ENCODE measurements at regions not wholly inside any gene's neighbourhood (a gene's known extent, or its start where the extent isn't known, plus 50 kb on each side); places are given as distances from the start of the nearest gene placed in this dataset.

DNA sequence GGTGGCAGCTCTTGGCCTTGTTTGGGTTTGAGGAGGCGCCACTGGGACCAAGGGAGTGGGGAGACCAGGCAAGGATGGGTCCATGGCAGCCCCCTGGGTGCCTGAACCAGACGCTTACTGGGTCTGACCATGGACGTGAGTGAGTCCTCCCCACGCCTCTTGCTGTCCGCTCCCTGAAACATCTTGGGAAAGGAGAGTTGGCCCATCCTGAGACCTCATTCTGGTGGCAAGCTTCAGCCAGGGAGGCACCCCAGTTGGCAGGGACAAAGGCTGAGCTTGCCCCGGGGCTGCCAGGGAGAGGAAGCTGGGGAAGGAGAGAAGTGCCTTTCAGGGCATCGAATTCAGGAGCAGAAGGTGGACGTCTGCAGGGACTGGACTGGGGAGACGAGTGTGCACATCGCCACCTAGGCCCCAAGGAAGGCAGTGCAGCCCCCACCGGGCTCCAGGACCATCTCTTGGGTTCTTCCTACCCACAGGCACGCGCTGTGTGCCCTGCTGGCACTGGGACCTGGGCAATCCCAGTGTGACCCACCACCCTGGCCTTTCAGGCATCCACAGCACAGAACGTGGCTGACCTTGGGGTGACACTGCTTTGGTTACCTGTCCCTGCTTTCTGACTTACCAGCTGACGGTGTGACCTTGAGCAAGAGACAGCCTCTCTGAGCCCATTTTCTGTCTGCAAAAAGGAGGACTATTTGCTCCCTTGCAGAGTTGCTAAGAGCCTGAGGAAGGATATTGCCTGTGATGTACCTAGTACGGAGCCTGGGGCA, 132.9 kb upstream of the WNT4 start:
- H3K36me3 ChIP-seq (ENCODE audit: control insufficient read depth in 2 of 2, insufficient read depth in 2 of 2, low read length in 1 of 2), result no peaks in the 10 kb centered on the region
- H3K27me3 ChIP-seq (ENCODE audit: control insufficient read depth in 2 of 2, insufficient read depth in 1 of 2, low read length in 1 of 2), result peaks cover 0 to 10% of the 10 kb centered on the region in 2 donors
- WGBS, result 42% methylated on average over 16 of the region's 16 CpGs
- no peak overlapping the region for H3K27ac ChIP-seq (ENCODE audit: low read depth in 1 of 2, low read length in 1 of 2)
- H3K9me3 ChIP-seq (ENCODE audit: control insufficient read depth in 2 of 2, insufficient read depth in 1 of 2, low read length in 1 of 2), result no peaks in the 10 kb centered on the region
- H3K4me3 ChIP-seq (ENCODE audit: low read length in 2 of 2), result no peak overlapping the region
- peak in 4 of 9 donors; percentile 4 to 19 (median 12) for DNase-seq (ENCODE audit: low read depth in 6 of 9, low spot score in 9 of 9)
- H3K4me1 ChIP-seq (ENCODE audit: control insufficient read depth in 2 of 2, insufficient read depth in 2 of 2, low read length in 2 of 2), result no peaks in the 10 kb centered on the region

DNA sequence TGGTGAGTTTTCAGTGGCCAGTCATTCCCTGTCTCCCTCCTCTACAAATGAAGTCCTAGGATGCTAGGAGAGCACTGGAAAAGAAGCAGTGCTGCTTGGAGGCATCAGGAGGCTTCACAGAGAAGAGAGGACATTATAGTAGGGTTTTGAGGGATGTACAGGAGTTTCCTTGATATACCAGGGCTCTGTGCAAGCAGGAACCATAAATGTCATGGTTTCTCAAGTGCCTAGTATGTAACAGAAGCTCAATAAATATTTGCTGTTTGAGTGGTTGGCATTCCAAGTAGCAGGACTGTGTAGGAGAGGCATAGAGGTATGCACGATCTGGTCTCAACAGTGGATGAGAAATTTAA, 133.5 kb upstream of the WNT4 start:
- Histone ChIP-seq H3K9me3 (ENCODE audit: control insufficient read depth in 2 of 2, insufficient read depth in 1 of 2, low read length in 1 of 2) (no peaks in the 10 kb centered on the region), H3K4me3 (ENCODE audit: low read length in 2 of 2) (no peak overlapping the region), H3K27ac (ENCODE audit: low read depth in 1 of 2, low read length in 1 of 2) (no peak overlapping the region), H3K4me1 (ENCODE audit: control insufficient read depth in 2 of 2, insufficient read depth in 2 of 2, low read length in 2 of 2) (no peaks in the 10 kb centered on the region), H3K27me3 (ENCODE audit: control insufficient read depth in 2 of 2, insufficient read depth in 1 of 2, low read length in 1 of 2) (peaks cover 0 to 10% of the 10 kb centered on the region in 2 donors), H3K36me3 (ENCODE audit: control insufficient read depth in 2 of 2, insufficient read depth in 2 of 2, low read length in 1 of 2) (no peaks in the 10 kb centered on the region)
- 86% methylated on average over 1 of the region's 1 CpG for WGBS
- no peak for DNase-seq (ENCODE audit: low read depth in 6 of 9, low spot score in 9 of 9)

- 91% methylated on average over 10 of the region's 10 CpGs for WGBS
- Histone ChIP-seq H3K27me3 (ENCODE audit: control insufficient read depth in 2 of 2, insufficient read depth in 1 of 2, low read length in 1 of 2) (peaks cover 0 to 10% of the 10 kb centered on the region in 2 donors), H3K4me3 (ENCODE audit: low read length in 2 of 2) (no peak overlapping the region), H3K27ac (ENCODE audit: low read depth in 1 of 2, low read length in 1 of 2) (no peak overlapping the region), H3K9me3 (ENCODE audit: control insufficient read depth in 2 of 2, insufficient read depth in 1 of 2, low read length in 1 of 2) (no peaks in the 10 kb centered on the region), H3K4me1 (ENCODE audit: control insufficient read depth in 2 of 2, insufficient read depth in 2 of 2, low read length in 2 of 2) (no peaks in the 10 kb centered on the region), H3K36me3 (ENCODE audit: control insufficient read depth in 2 of 2, insufficient read depth in 2 of 2, low read length in 1 of 2) (no peaks in the 10 kb centered on the region)
- no peak for DNase-seq (ENCODE audit: low read depth in 6 of 9, low spot score in 9 of 9)
Observed at GRCh38 chr1:22277662-22278061, 134.8 kb upstream of the WNT4 start.

- peaks cover 0 to 2% of the 10 kb centered on the region in 2 donors for H3K27me3 ChIP-seq (ENCODE audit: control insufficient read depth in 2 of 2, insufficient read depth in 1 of 2, low read length in 1 of 2)
- WGBS, result 94% methylated on average over 3 of the region's 3 CpGs
- no peaks in the 10 kb centered on the region for H3K36me3 ChIP-seq (ENCODE audit: control insufficient read depth in 2 of 2, insufficient read depth in 2 of 2, low read length in 1 of 2)
- no peak overlapping the region for H3K27ac ChIP-seq (ENCODE audit: low read depth in 1 of 2, low read length in 1 of 2)
- no peaks in the 10 kb centered on the region for H3K9me3 ChIP-seq (ENCODE audit: control insufficient read depth in 2 of 2, insufficient read depth in 1 of 2, low read length in 1 of 2)
- no peak overlapping the region for H3K4me3 ChIP-seq (ENCODE audit: low read length in 2 of 2)
- DNase-seq (ENCODE audit: low read depth in 6 of 9, low spot score in 9 of 9), result no peak
- no peaks in the 10 kb centered on the region for H3K4me1 ChIP-seq (ENCODE audit: control insufficient read depth in 2 of 2, insufficient read depth in 2 of 2, low read length in 2 of 2)
Observed at GRCh38 chr1:22279735-22280134, 136.8 kb upstream of the WNT4 start.

DNA sequence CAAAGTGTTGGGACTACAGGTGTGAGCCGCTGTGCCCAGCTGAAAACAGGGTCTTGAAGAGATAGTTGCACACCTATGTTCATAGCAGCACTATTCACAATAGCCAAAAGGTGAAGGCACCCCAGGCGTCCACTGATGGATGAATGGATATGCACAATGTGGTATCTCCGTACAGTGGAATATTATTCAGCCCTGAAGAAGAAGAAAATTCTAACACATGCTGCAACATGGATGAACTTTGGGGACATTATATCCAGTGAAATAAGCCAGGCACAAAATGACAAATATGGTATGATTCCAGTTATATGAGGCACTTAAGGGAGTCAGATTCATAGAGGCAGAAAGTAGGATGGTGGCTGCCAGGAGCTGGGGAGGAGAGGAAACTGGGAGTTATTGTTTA, 137.6 kb upstream of the WNT4 start:
- no peak overlapping the region for H3K4me3 ChIP-seq (ENCODE audit: low read length in 2 of 2)
- WGBS, result 96% methylated on average over 3 of the region's 3 CpGs
- no peaks in the 10 kb centered on the region for H3K36me3 ChIP-seq (ENCODE audit: control insufficient read depth in 2 of 2, insufficient read depth in 2 of 2, low read length in 1 of 2)
- no peaks in the 10 kb centered on the region for H3K9me3 ChIP-seq (ENCODE audit: control insufficient read depth in 2 of 2, insufficient read depth in 1 of 2, low read length in 1 of 2)
- DNase-seq (ENCODE audit: low read depth in 6 of 9, low spot score in 9 of 9), result no peak
- no peaks in the 10 kb centered on the region for H3K4me1 ChIP-seq (ENCODE audit: control insufficient read depth in 2 of 2, insufficient read depth in 2 of 2, low read length in 2 of 2)
- H3K27me3 ChIP-seq (ENCODE audit: control insufficient read depth in 2 of 2, insufficient read depth in 1 of 2, low read length in 1 of 2), result no peaks in the 10 kb centered on the region
- no peak overlapping the region for H3K27ac ChIP-seq (ENCODE audit: low read depth in 1 of 2, low read length in 1 of 2)

DNA sequence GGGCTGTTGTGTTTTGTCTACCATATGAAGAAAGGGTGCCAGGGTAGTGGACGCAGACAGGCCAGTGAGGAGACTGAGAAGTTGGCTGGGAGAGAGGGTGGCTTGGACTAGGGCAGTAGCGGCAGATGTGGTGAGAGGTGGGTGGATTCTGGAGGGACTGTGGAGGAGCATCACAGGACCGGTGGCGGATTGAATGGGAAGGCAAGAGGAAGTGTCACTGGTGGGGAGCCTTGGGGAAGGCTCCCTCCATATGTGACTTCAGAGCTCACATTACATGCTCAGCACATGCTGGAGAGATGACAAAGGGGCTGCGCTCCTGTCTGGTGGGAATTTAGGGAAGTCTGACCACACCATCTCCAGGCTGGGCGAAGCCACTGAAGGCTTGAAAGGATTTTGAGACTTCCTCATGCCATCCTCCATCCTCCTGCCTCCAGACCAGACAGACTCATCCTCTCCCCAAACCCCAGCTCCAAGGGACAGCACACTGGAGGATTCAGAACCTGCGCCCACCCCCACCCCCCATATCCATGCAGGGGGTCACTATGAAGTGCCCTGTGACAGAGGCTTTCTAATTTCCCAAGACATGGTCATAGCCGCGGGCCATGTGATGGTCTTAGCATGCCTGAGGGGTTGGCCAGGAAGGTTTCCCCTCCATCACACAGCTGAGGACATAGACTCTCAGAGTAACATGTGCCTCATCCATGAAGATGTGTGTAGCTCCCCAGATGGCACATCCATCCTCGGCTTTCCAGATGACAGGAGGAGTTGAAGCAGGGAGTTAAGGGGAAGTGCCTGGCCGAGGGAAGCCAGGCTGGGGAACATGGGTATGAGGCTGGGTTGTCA, 138.8 kb upstream of the WNT4 start:
- no peaks in the 10 kb centered on the region for H3K4me1 ChIP-seq (ENCODE audit: control insufficient read depth in 2 of 2, insufficient read depth in 2 of 2, low read length in 2 of 2)
- H3K27me3 ChIP-seq (ENCODE audit: control insufficient read depth in 2 of 2, insufficient read depth in 1 of 2, low read length in 1 of 2), result no peaks in the 10 kb centered on the region
- DNase-seq (ENCODE audit: low read depth in 6 of 9, low spot score in 9 of 9), result no peak
- 80% methylated on average over 11 of the region's 11 CpGs for WGBS
- no peaks in the 10 kb centered on the region for H3K9me3 ChIP-seq (ENCODE audit: control insufficient read depth in 2 of 2, insufficient read depth in 1 of 2, low read length in 1 of 2)
- no peak overlapping the region for H3K4me3 ChIP-seq (ENCODE audit: low read length in 2 of 2)
- no peak overlapping the region for H3K27ac ChIP-seq (ENCODE audit: low read depth in 1 of 2, low read length in 1 of 2)
- H3K36me3 ChIP-seq (ENCODE audit: control insufficient read depth in 2 of 2, insufficient read depth in 2 of 2, low read length in 1 of 2), result no peaks in the 10 kb centered on the region

DNA sequence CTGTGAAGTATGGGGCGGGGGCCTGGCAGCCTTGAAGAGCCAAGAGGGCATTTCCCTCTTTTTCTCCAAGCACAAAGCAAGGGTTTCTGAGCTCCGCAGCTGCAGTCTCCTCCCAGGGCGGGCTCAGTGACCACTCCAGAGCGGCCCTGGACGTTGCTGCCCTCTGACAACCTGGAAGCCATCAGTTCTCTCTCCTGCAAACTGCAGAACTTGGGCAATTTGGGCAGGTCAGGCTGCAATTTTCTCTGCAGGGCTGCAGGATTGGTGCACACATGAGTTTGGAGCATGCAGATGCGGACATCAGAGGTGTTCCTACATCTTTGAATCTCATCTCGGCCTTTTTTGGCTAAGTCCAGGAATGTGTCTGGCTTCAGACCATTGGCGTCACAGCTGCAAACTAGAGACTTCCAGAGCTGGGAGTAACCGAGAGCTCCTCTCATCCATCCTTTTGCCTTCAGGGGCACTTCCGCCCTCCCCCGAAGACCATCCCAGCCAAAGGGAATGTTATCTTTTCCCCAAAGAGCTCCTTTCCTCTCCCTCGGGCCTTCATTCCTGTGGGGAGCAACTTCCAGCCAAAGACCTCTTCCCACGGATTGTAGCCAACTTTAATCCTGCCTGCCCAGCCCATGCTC, 139.6 kb upstream of the WNT4 start:
- H3K27me3 ChIP-seq (ENCODE audit: control insufficient read depth in 2 of 2, insufficient read depth in 1 of 2, low read length in 1 of 2), result no peaks in the 10 kb centered on the region
- DNase-seq (ENCODE audit: low read depth in 6 of 9, low spot score in 9 of 9), result no peak

DNA sequence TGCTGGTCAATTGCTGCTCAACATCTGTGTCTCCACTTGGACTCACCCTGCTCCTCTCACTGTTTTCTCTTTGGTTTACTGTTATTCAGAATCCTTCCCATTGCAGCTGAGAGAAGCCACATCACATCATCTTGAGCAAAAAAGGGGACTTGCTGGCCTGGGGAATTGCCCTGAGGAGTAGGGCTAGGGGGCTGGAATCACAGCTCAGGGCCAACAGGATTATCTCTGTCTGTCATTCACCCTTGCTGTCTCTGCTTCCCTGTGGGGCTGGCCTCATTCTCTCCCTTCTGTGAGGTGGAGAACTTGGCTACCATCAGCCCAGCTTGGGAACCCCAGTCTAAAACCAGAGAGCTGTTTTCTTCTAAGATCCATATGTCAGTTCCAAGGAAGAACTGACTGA, 140.7 kb upstream of the WNT4 start:
- Histone ChIP-seq H3K27me3 (ENCODE audit: control insufficient read depth in 2 of 2, insufficient read depth in 1 of 2, low read length in 1 of 2) (no peaks in the 10 kb centered on the region), H3K27ac (ENCODE audit: low read depth in 1 of 2, low read length in 1 of 2) (no peak overlapping the region), H3K4me1 (ENCODE audit: control insufficient read depth in 2 of 2, insufficient read depth in 2 of 2, low read length in 2 of 2) (no peaks in the 10 kb centered on the region), H3K36me3 (ENCODE audit: control insufficient read depth in 2 of 2, insufficient read depth in 2 of 2, low read length in 1 of 2) (no peaks in the 10 kb centered on the region), H3K4me3 (ENCODE audit: low read length in 2 of 2) (no peak overlapping the region), H3K9me3 (ENCODE audit: control insufficient read depth in 2 of 2, insufficient read depth in 1 of 2, low read length in 1 of 2) (no peaks in the 10 kb centered on the region)
- DNase-seq (ENCODE audit: low read depth in 6 of 9, low spot score in 9 of 9), result no peak

More for the DNA sequence above, 139.6 kb upstream of the WNT4 start:
- H3K27ac ChIP-seq (ENCODE audit: low read depth in 1 of 2, low read length in 1 of 2), result no peak overlapping the region
- H3K4me3 ChIP-seq (ENCODE audit: low read length in 2 of 2), result no peak overlapping the region
- no peaks in the 10 kb centered on the region for H3K4me1 ChIP-seq (ENCODE audit: control insufficient read depth in 2 of 2, insufficient read depth in 2 of 2, low read length in 2 of 2)
- 86% methylated on average over 13 of the region's 13 CpGs for WGBS
- H3K36me3 ChIP-seq (ENCODE audit: control insufficient read depth in 2 of 2, insufficient read depth in 2 of 2, low read length in 1 of 2), result no peaks in the 10 kb centered on the region
- no peaks in the 10 kb centered on the region for H3K9me3 ChIP-seq (ENCODE audit: control insufficient read depth in 2 of 2, insufficient read depth in 1 of 2, low read length in 1 of 2)

- no peak overlapping the region for H3K27ac ChIP-seq (ENCODE audit: low read depth in 1 of 2, low read length in 1 of 2)
- no peaks in the 10 kb centered on the region for H3K36me3 ChIP-seq (ENCODE audit: control insufficient read depth in 2 of 2, insufficient read depth in 2 of 2, low read length in 1 of 2)
- 86% methylated on average over 1 of the region's 1 CpG for WGBS
- H3K4me1 ChIP-seq (ENCODE audit: control insufficient read depth in 2 of 2, insufficient read depth in 2 of 2, low read length in 2 of 2), result no peaks in the 10 kb centered on the region
- H3K4me3 ChIP-seq (ENCODE audit: low read length in 2 of 2), result no peak overlapping the region
- no peak for DNase-seq (ENCODE audit: low read depth in 6 of 9, low spot score in 9 of 9)
- H3K9me3 ChIP-seq (ENCODE audit: control insufficient read depth in 2 of 2, insufficient read depth in 1 of 2, low read length in 1 of 2), result no peaks in the 10 kb centered on the region
- no peaks in the 10 kb centered on the region for H3K27me3 ChIP-seq (ENCODE audit: control insufficient read depth in 2 of 2, insufficient read depth in 1 of 2, low read length in 1 of 2)
Observed at GRCh38 chr1:22284236-22284635, 141.3 kb upstream of the WNT4 start.

Data from thymus (tissue), 11 donors.